Ishikawa (cell line): ENCODE measurements at regions not wholly inside any gene's neighbourhood (a gene's known extent, or its start where the extent isn't known, plus 50 kb on each side); places are given as distances from the start of the nearest gene placed in this dataset.

ENCODE experiments used
- CEBPB ChIP-seq: IDR thresholded peaks from 2 replicates; pipeline ENCODE4 v1.6.1; 2012
- CREB1 ChIP-seq: IDR thresholded peaks from 2 replicates; pipeline ENCODE4 v1.6.1; 2012; ENCODE audit warnings: low read depth
- EGR1 ChIP-seq: IDR thresholded peaks from 2 replicates; pipeline ENCODE4 v1.6.1; 2012
- EP300 ChIP-seq: IDR thresholded peaks from 2 replicates; pipeline ENCODE4 v1.6.1; 2012; ENCODE audit warnings: borderline replicate concordance
- FOXM1 ChIP-seq: IDR thresholded peaks from 2 replicates; pipeline ENCODE4 v1.6.1; 2012; ENCODE audit warnings: low read depth, borderline replicate concordance
- NFIC ChIP-seq: IDR thresholded peaks from 2 replicates; pipeline ENCODE4 v1.6.1; 2012
- RAD21 ChIP-seq: IDR thresholded peaks from 2 replicates; pipeline ENCODE4 v1.6.1; 2012; ENCODE audit warnings: low read depth
- TAF1 ChIP-seq: IDR thresholded peaks from 2 replicates; pipeline ENCODE4 v1.6.1; 2012; ENCODE audit warnings: low read depth, mild to moderate bottlenecking
- TCF12 ChIP-seq: IDR thresholded peaks from 2 replicates; pipeline ENCODE4 v1.6.1; 2012; ENCODE audit warnings: low read depth
- TEAD4 ChIP-seq: IDR thresholded peaks from 2 replicates; pipeline ENCODE4 v1.6.1; 2012
- YY1 ChIP-seq: IDR thresholded peaks from 2 replicates; pipeline ENCODE4 v1.6.1; 2012; ENCODE audit warnings: low read depth
- ZBTB7A ChIP-seq: IDR thresholded peaks from 2 replicates; pipeline ENCODE4 v1.6.1; 2012; ENCODE audit warnings: low read depth
- TF ChIP-seq, protein P1 (sequence below): IDR thresholded peaks from 2 replicates; pipeline ENCODE4 v1.6.1; 2012
- TF ChIP-seq, protein P2 (sequence below): IDR thresholded peaks from 2 replicates; pipeline ENCODE4 v1.6.1; 2012
- TF ChIP-seq, protein P3 (sequence below): IDR thresholded peaks from 2 replicates; pipeline ENCODE4 v1.6.1; 2012; ENCODE audit warnings: low read depth, mild to moderate bottlenecking

DNA sequence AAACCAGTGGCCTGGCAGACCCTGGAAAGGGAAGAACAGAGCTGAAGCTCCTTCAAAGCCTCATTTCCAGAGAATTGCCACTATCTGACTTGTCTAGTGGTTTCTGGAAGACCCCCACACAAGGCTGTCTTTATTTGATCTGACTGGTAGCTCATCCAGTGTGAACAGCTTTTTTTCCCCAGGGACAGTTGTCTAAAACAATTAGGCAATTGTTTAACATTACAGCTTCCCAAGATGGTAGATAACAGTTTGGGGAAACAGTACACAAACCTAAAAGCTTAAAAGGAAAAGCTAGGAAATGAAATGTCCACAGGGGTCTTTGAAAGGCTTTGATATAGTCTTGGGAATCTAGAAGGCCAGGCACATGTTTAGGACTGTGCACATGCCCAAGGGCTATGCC, 203.4 kb upstream of the CTBP2 start:
- TF ChIP-seq FOXM1 = no peak
- TF ChIP-seq TCF12 = no peak
- TF ChIP-seq, protein P1, sequence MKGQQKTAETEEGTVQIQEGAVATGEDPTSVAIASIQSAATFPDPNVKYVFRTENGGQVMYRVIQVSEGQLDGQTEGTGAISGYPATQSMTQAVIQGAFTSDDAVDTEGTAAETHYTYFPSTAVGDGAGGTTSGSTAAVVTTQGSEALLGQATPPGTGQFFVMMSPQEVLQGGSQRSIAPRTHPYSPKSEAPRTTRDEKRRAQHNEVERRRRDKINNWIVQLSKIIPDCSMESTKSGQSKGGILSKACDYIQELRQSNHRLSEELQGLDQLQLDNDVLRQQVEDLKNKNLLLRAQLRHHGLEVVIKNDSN = no peak
- TF ChIP-seq ZBTB7A = no peak
- no peak for TF ChIP-seq YY1
- no peak for TF ChIP-seq TAF1
- no peak for TF ChIP-seq RAD21
- TF ChIP-seq EP300 = no peak
- no peak for TF ChIP-seq CREB1
- TF ChIP-seq NFIC = no peak
- TF ChIP-seq, protein P2, sequence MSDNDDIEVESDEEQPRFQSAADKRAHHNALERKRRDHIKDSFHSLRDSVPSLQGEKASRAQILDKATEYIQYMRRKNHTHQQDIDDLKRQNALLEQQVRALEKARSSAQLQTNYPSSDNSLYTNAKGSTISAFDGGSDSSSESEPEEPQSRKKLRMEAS = no peak
- TF ChIP-seq EGR1 = no peak
- TF ChIP-seq, protein P3, sequence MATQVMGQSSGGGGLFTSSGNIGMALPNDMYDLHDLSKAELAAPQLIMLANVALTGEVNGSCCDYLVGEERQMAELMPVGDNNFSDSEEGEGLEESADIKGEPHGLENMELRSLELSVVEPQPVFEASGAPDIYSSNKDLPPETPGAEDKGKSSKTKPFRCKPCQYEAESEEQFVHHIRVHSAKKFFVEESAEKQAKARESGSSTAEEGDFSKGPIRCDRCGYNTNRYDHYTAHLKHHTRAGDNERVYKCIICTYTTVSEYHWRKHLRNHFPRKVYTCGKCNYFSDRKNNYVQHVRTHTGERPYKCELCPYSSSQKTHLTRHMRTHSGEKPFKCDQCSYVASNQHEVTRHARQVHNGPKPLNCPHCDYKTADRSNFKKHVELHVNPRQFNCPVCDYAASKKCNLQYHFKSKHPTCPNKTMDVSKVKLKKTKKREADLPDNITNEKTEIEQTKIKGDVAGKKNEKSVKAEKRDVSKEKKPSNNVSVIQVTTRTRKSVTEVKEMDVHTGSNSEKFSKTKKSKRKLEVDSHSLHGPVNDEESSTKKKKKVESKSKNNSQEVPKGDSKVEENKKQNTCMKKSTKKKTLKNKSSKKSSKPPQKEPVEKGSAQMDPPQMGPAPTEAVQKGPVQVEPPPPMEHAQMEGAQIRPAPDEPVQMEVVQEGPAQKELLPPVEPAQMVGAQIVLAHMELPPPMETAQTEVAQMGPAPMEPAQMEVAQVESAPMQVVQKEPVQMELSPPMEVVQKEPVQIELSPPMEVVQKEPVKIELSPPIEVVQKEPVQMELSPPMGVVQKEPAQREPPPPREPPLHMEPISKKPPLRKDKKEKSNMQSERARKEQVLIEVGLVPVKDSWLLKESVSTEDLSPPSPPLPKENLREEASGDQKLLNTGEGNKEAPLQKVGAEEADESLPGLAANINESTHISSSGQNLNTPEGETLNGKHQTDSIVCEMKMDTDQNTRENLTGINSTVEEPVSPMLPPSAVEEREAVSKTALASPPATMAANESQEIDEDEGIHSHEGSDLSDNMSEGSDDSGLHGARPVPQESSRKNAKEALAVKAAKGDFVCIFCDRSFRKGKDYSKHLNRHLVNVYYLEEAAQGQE = no peak
- no peak for TF ChIP-seq TEAD4
- no peak for TF ChIP-seq CEBPB

DNA sequence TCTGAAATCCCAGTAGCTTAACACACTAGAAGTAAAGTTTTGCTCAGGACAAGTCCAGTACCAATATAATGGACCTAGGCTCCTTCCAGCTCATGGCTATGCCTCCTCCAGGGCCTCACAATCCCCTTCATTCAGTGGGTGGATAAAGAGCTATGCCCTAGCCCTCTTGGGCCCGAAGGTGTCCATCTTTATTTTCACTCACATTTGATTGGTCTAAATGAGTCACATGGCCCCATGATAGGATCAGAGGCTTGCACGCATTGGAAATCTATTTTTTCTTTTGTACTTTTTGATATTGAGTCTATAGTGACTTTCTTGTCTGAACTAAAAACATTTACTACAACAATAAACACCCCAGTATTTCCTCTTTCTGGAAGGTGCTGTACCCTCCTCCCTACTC, 202.6 kb upstream of the CTBP2 start:
- TF ChIP-seq RAD21 = no peak
- TF ChIP-seq, protein P1 = peak; percentile 64
- no peak for TF ChIP-seq CREB1
- TF ChIP-seq NFIC = no peak

DNA sequence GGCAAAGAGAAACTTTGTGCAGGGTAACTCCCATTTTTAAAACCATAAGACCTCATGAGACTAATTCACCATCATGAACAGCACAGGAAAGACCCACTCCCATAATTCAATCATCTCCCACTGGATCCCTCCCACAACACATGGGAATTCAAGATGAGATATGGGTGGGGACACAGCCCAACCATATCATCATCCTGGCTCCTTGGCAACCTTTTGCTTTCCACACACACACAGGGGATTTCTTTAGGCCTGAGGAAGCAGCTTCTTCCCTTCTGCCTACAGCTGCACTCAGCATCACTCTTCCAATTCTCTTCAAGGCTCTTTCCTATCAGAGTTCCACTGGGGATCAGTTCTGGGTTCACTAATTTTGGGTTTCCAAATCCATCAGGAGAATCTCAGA, 199.0 kb upstream of the CTBP2 start:
- no peak for TF ChIP-seq ZBTB7A
- no peak for TF ChIP-seq CREB1
- no peak for TF ChIP-seq TCF12
- no peak for TF ChIP-seq CEBPB
- TF ChIP-seq EGR1 = no peak
- TF ChIP-seq FOXM1 = no peak
- TF ChIP-seq, protein P2 = no peak
- TF ChIP-seq RAD21 = no peak
- TF ChIP-seq, protein P1 = no peak
- TF ChIP-seq, protein P3 = no peak

DNA sequence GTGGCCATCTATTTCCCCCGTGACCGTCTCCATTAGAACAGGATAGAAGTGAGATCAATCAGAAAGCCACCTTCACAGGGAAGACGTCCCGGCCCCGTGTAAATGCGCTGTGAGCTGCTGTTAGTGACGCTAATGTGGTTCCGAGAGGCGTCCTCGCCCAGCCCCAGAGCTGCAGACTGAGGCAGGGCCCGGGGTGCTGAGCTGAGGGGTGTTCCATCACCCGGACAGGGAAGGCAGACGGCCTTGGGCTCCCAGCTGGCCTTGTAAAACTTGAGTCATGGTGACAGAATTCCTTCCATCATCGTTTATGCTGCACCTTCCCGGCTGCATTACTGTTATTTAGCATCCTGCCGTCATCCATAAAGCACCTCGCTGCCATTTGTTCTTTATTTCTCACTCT, 195.3 kb upstream of the CTBP2 start:
- TF ChIP-seq, protein P2 = no peak
- TF ChIP-seq, protein P3 = no peak
- TF ChIP-seq EGR1 (no peak), ZBTB7A (no peak), EP300 (no peak), CREB1 (no peak), TAF1 (no peak), RAD21 (no peak), CEBPB (no peak), FOXM1 (no peak), TEAD4 (no peak), TCF12 (no peak), NFIC (no peak), YY1 (no peak)
- TF ChIP-seq, protein P1 = no peak
